H1 (cell line): ENCODE measurements at regions not wholly inside any gene's neighbourhood (a gene's known extent, or its start where the extent isn't known, plus 50 kb on each side); places are given as distances from the start of the nearest gene placed in this dataset.

ENCODE experiments used
- CTCF ChIA-PET: fragments of 300-600 bp; sonication (Branson Sonifier 250); formaldehyde crosslinking; loops from one replicate; lab custom pipeline; 2021; ENCODE audit not compliant: partially characterized antibody; lab: Charles Lee
- POLR2A ChIA-PET: fragments of 300-600 bp; sonication (Branson Sonifier 250); formaldehyde crosslinking; loops from one replicate; lab custom pipeline; 2021; ENCODE audit warnings: inconsistent platforms; ENCODE audit not compliant: partially characterized antibody; lab: Charles Lee
- DNase-seq, 2 experiments: peaks; one replicate each; pipeline versions ENCODE4 v3.0.0 to v3.0.0-alpha.2; 2010 to 2022; ENCODE audit warnings: low spot score in 2 of 2, low read depth in 1 of 2, mixed read lengths in 1 of 2
- FAIRE-seq: peaks from 2 replicates; lab custom pipeline; 2011; peaks lifted over from hg19 to GRCh38; lab: Jason Lieb, UNC
- H2AFZ ChIP-seq: 2 replicates; pipeline ENCODE4 v1.8.1; 2012; ENCODE audit warnings: low read length, inconsistent platforms
- H2AK5ac ChIP-seq: 2 replicates; pipeline ENCODE4 v1.6.1; 2013; ENCODE audit warnings: low read depth, low read length
- H2BK120ac ChIP-seq: replicated peaks from 2 replicates; pipeline ENCODE3; 2013; ENCODE audit warnings: low read depth, low read length, inconsistent platforms
- H2BK12ac ChIP-seq: 2 replicates; pipeline ENCODE4 v1.6.1; 2013; ENCODE audit warnings: low read depth, low read length
- H2BK15ac ChIP-seq: 2 replicates; pipeline ENCODE4 v1.6.1; 2013; ENCODE audit warnings: low read length
- H2BK20ac ChIP-seq: 2 replicates; pipeline ENCODE4 v1.6.1; 2013; ENCODE audit warnings: low read length
- H2BK5ac ChIP-seq: 2 replicates; pipeline ENCODE4 v1.6.1; 2013; ENCODE audit warnings: low read depth, low read length
- H3K14ac ChIP-seq: 2 replicates; pipeline ENCODE4 v1.6.1; 2013; ENCODE audit warnings: inconsistent platforms; ENCODE audit not compliant: insufficient read length
- H3K18ac ChIP-seq: 2 replicates; pipeline ENCODE4 v1.6.1; 2013; ENCODE audit warnings: low read length; ENCODE audit errors: extremely low read depth
- H3K23ac ChIP-seq: 2 replicates; pipeline ENCODE4 v1.6.1; 2013; ENCODE audit warnings: inconsistent platforms; ENCODE audit not compliant: insufficient read length
- H3K23me2 ChIP-seq: 2 replicates; pipeline ENCODE4 v1.6.1; 2013; ENCODE audit warnings: low read depth, low read length
- H3K27ac ChIP-seq: 2 replicates; pipeline ENCODE4 v1.6.1; 2011; ENCODE audit warnings: low read depth, low read length, inconsistent platforms
- H3K27me3 ChIP-seq, 4 experiments: replicated peaks in 1 of 4; 1 replicate in 1 of 4; 2 replicates in 3 of 4; pipeline versions ENCODE4 v1.6.1 to v1.8.1; 2011 to 2013; ENCODE audit warnings: low read length in 3 of 4, mild to moderate bottlenecking in 3 of 4, inconsistent platforms in 2 of 4, mixed read lengths in 2 of 4, moderate library complexity in 1 of 4; ENCODE audit not compliant: control insufficient read depth in 3 of 4, insufficient read depth in 3 of 4; ENCODE audit errors: extremely low read depth in 1 of 4
- H3K36me3 ChIP-seq, 4 experiments: 2 replicates each; pipeline versions ENCODE4 v1.6.1 to v1.8.1; 2011 to 2013; ENCODE audit warnings: mild to moderate bottlenecking in 4 of 4, low read length in 3 of 4, moderate library complexity in 2 of 4, control low read depth in 1 of 4, inconsistent platforms in 1 of 4; ENCODE audit not compliant: insufficient read depth in 4 of 4, control insufficient read depth in 2 of 4
- H3K4ac ChIP-seq: replicated peaks from 2 replicates; pipeline ENCODE3; 2013; ENCODE audit warnings: low read length, low read depth, mixed read lengths, inconsistent platforms; ENCODE audit not compliant: insufficient read length
- H3K4me1 ChIP-seq, 4 experiments: replicated peaks in 1 of 4; 1 replicate in 1 of 4; 2 replicates in 3 of 4; pipeline versions ENCODE4 v1.6.1 to v1.8.1; 2011 to 2013; ENCODE audit warnings: low read length in 3 of 4, inconsistent platforms in 2 of 4, mixed read lengths in 1 of 4; ENCODE audit not compliant: insufficient read depth in 4 of 4, control insufficient read depth in 3 of 4
- H3K4me2 ChIP-seq, 2 experiments: 2 replicates each; pipeline versions ENCODE4 v1.6.1 to v1.8.1; 2011 to 2013; ENCODE audit warnings: low read depth in 2 of 2, low read length in 2 of 2, control low read depth in 1 of 2, inconsistent platforms in 1 of 2, mild to moderate bottlenecking in 1 of 2; ENCODE audit not compliant: insufficient read depth in 1 of 2
- H3K4me3 ChIP-seq, 4 experiments: fragments of 200-600, 300-600 bp in 1 of 4; sonication (generic), shearing (Covaris generic), sonication (Bioruptor Twin) in 1 of 4; 2 replicates each; pipeline versions ENCODE4 v1.5.1 to v1.8.1; 2011 to 2016; ENCODE audit warnings: low read length in 4 of 4, low read depth in 3 of 4, control low read depth in 2 of 4, inconsistent platforms in 2 of 4, mild to moderate bottlenecking in 2 of 4, mixed read lengths in 1 of 4, moderate library complexity in 1 of 4; ENCODE audit not compliant: insufficient read depth in 2 of 4; ENCODE audit errors: extremely low read depth in 1 of 4
- H3K56ac ChIP-seq: replicated peaks from 2 replicates; pipeline ENCODE3; 2013; ENCODE audit warnings: low read depth, mild to moderate bottlenecking, mixed read lengths, low read length, inconsistent platforms; ENCODE audit not compliant: insufficient read length
- H3K79me1 ChIP-seq: 2 replicates; pipeline ENCODE4 v1.6.1; 2013; ENCODE audit warnings: low read depth, low read length, control low read depth
- H3K79me2 ChIP-seq, 2 experiments: 2 replicates each; pipeline versions ENCODE4 v1.6.1 to v1.8.1; 2012 to 2013; ENCODE audit warnings: low read length in 2 of 2, mild to moderate bottlenecking in 2 of 2, inconsistent platforms in 1 of 2; ENCODE audit not compliant: insufficient read depth in 2 of 2, control insufficient read depth in 1 of 2
- H3K9ac ChIP-seq, 4 experiments: replicated peaks in 1 of 4; 1 replicate in 1 of 4; 2 replicates in 3 of 4; pipeline versions ENCODE4 v1.6.1 to v1.8.1; 2011 to 2013; ENCODE audit warnings: low read depth in 3 of 4, low read length in 3 of 4, control low read depth in 2 of 4, mild to moderate bottlenecking in 2 of 4, moderate library complexity in 2 of 4, inconsistent platforms in 1 of 4; ENCODE audit errors: extremely low read depth in 1 of 4
- H3K9me3 ChIP-seq, 2 experiments: 2 replicates each; pipeline versions ENCODE4 v1.6.1 to v1.8.1; 2012 to 2013; ENCODE audit warnings: mild to moderate bottlenecking in 2 of 2, moderate library complexity in 2 of 2, control low read depth in 1 of 2, inconsistent platforms in 1 of 2, low read depth in 1 of 2, low read length in 1 of 2, mixed read lengths in 1 of 2; ENCODE audit not compliant: insufficient read depth in 2 of 2
- H4K20me1 ChIP-seq, 2 experiments: replicated peaks in 1 of 2; 2 replicates each; pipeline versions ENCODE3 to v1.8.1; 2011 to 2013; ENCODE audit warnings: inconsistent platforms in 2 of 2, low read length in 2 of 2, mild to moderate bottlenecking in 1 of 2; ENCODE audit not compliant: insufficient read depth in 2 of 2, control insufficient read depth in 1 of 2
- H4K5ac ChIP-seq: 2 replicates; pipeline ENCODE4 v1.6.1; 2013; ENCODE audit warnings: low read length, low read depth, mixed read lengths, inconsistent platforms; ENCODE audit not compliant: insufficient read length
- H4K8ac ChIP-seq: 2 replicates; pipeline ENCODE4 v1.8.0; 2013; ENCODE audit warnings: mild to moderate bottlenecking, moderate library complexity, low read length, inconsistent platforms; ENCODE audit not compliant: insufficient read depth; ENCODE audit errors: extremely low read depth
- H4K91ac ChIP-seq: replicated peaks from 2 replicates; pipeline ENCODE3; 2013; ENCODE audit warnings: low read length, mixed read lengths, inconsistent platforms; ENCODE audit not compliant: insufficient read length
- BACH1 ChIP-seq: IDR thresholded peaks from 2 replicates; pipeline ENCODE4 v1.6.1; 2012; ENCODE audit warnings: low read length, improper control_type of control experiment
- RNF2 ChIP-seq: fragments of 200-900, 300-1000 bp; sonication (generic); IDR thresholded peaks from 2 replicates; pipeline ENCODE4 v1.7.1; 2016; ENCODE audit warnings: borderline replicate concordance, low read depth, mild to moderate bottlenecking, antibody characterized with exemption, low read length; ENCODE audit not compliant: poor library complexity, severe bottlenecking; ENCODE audit errors: missing control alignments
- USF2 ChIP-seq: IDR thresholded peaks from 2 replicates; pipeline ENCODE4 v1.6.1; 2011; ENCODE audit warnings: low read length, improper control_type of control experiment
- WGBS, 2 experiments: shearing (Covaris generic) in 1 of 2; methylation state at CpG; one replicate each; pipeline versions ENCODE4 v1.1.6 to v1.1.7; 2013 to 2015; ENCODE audit warnings: low lambda C conversion rate in 2 of 2, mixed read lengths in 2 of 2, inconsistent platforms in 1 of 2, low coverage in 1 of 2, missing lambda C conversion rate in 1 of 2; ENCODE audit not compliant: insufficient replicate concordance in 2 of 2, insufficient coverage in 1 of 2, insufficient read length in 1 of 2; ENCODE audit errors: extremely low coverage in 1 of 2, missing lambda C conversion rate in 1 of 2; 5-methylcytosine and 5-hydroxymethylcytosine counted together
- TF ChIP-seq, protein P1 (sequence below): IDR thresholded peaks from 2 replicates; pipeline ENCODE4 v1.6.1; 2011; ENCODE audit warnings: low read depth, mild to moderate bottlenecking, low read length; ENCODE audit not compliant: insufficient read depth

GRCh38 chr3:78540485-78540884, 1227.3 kb downstream of the ROBO1 start:
- H3K27me3 ChIP-seq = no peaks in the 10 kb centered on the region
- 81% methylated on average over 2 of the region's 2 CpGs; no CpG with 5 or more reads in 1 of the 2 experiments for WGBS, 2 experiments
- no peak overlapping the region for H3K4me2 ChIP-seq
- DNase-seq (no peak), FAIRE-seq (no peak)
- H2BK15ac ChIP-seq = no peak overlapping the region
- ChIA-PET CTCF (no interaction called here), POLR2A (no interaction called here)
- no peak overlapping the region for H3K18ac ChIP-seq
- no peak overlapping the region for H3K23ac ChIP-seq
- H3K4me3 ChIP-seq = no peak overlapping the region
- H3K14ac ChIP-seq = no peak overlapping the region
- H2BK5ac ChIP-seq = no peak overlapping the region
- H2AK5ac ChIP-seq = no peak overlapping the region
- no peak overlapping the region for H4K8ac ChIP-seq
- no peaks in the 10 kb centered on the region for H3K23me2 ChIP-seq
- no peak overlapping the region for H2BK120ac ChIP-seq
- H3K27ac ChIP-seq = no peak overlapping the region
- H2AFZ ChIP-seq = no peak overlapping the region
- no peaks in the 10 kb centered on the region for H3K4me1 ChIP-seq
- H3K9me3 ChIP-seq = no peaks in the 10 kb centered on the region
- TF ChIP-seq BACH1 (no peak), RNF2 (no peak), USF2 (no peak)
- TF ChIP-seq, protein P1, sequence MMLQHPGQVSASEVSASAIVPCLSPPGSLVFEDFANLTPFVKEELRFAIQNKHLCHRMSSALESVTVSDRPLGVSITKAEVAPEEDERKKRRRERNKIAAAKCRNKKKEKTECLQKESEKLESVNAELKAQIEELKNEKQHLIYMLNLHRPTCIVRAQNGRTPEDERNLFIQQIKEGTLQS = no peak
- H2BK12ac ChIP-seq = no peak overlapping the region
- H2BK20ac ChIP-seq = no peak overlapping the region
- H3K4ac ChIP-seq = no peak overlapping the region
- no peak overlapping the region for H3K56ac ChIP-seq
- no peaks in the 10 kb centered on the region for H3K79me1 ChIP-seq
- no peak overlapping the region for H4K5ac ChIP-seq
- no peaks in the 10 kb centered on the region for H3K36me3 ChIP-seq
- H4K20me1 ChIP-seq = no peaks in the 10 kb centered on the region
- no peaks in the 10 kb centered on the region for H3K79me2 ChIP-seq
- no peak overlapping the region for H4K91ac ChIP-seq
- H3K9ac ChIP-seq = no peak overlapping the region
